ENCODE measurements at regions not wholly inside any gene's neighbourhood (a gene's known extent, or its start where the extent isn't known, plus 50 kb on each side); places are given as distances from the start of the nearest gene placed in this dataset.

DNA sequence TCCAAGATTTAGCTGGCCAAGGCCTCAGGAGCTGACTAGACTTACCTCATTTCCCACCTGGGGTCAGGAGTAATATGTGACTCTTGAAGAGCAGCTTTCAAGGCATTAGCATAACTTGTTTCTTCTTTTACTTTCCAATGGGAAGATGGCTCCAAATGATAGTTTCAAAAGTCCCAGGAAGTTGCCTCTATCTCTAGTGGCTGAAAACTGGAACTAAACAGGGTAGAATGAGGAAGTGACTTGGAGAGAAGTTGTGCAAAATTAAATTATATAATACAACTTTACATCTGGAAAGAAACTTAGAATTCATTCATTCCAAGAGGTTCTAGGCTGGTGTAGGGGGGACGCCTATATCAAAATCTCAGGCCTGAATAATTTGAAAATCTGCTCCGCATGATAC, 250.1 kb upstream of the FMN2 start:
- TF ChIP-seq, protein P1, sequence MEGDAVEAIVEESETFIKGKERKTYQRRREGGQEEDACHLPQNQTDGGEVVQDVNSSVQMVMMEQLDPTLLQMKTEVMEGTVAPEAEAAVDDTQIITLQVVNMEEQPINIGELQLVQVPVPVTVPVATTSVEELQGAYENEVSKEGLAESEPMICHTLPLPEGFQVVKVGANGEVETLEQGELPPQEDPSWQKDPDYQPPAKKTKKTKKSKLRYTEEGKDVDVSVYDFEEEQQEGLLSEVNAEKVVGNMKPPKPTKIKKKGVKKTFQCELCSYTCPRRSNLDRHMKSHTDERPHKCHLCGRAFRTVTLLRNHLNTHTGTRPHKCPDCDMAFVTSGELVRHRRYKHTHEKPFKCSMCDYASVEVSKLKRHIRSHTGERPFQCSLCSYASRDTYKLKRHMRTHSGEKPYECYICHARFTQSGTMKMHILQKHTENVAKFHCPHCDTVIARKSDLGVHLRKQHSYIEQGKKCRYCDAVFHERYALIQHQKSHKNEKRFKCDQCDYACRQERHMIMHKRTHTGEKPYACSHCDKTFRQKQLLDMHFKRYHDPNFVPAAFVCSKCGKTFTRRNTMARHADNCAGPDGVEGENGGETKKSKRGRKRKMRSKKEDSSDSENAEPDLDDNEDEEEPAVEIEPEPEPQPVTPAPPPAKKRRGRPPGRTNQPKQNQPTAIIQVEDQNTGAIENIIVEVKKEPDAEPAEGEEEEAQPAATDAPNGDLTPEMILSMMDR (IDR thresholded peaks at IDR 0.05): no peak
- no peak for TF ChIP-seq POLR2A (IDR thresholded peaks at IDR 0.05)
- TF ChIP-seq POLR2AphosphoS5 (IDR thresholded peaks at IDR 0.05; ENCODE audit: insufficient read depth in 1 of 2, low read depth in 1 of 2): no peak

All from vagina (tissue), 2 donors.